ENCODE measurements at regions not wholly inside any gene's neighbourhood (a gene's known extent, or its start where the extent isn't known, plus 50 kb on each side); places are given as distances from the start of the nearest gene placed in this dataset.
"Not testable (repeated sequence)": the region's sequence is repeated elsewhere in the genome, so short reads cannot be mapped to it uniquely, and the experiment has no call there.

- Mint-ChIP-seq H3K9me3 (no peaks in the 10 kb centered on the region), H3K4me3 (no peak overlapping the region), H3K27ac (no peak overlapping the region), H3K4me1 (ENCODE audit: unreplicated experiment) (no peaks in the 10 kb centered on the region), H3K27me3 (no peaks in the 10 kb centered on the region), H3K36me3 (no peaks in the 10 kb centered on the region)
- no peak for DNase-seq (ENCODE audit: extremely low spot score, unreplicated experiment)
- no peak for TF ChIP-seq CTCF (conservative IDR thresholded peaks at IDR 0.05)
Measured at GRCh38 chr3:84666468-84666867, 292.3 kb upstream of the CADM2 start.

GRCh38 chr3:84679211-84679610 lies 279.6 kb upstream of the CADM2 start:
- H3K36me3 Mint-ChIP-seq, result no peaks in the 10 kb centered on the region
- DNase-seq (ENCODE audit: extremely low spot score, unreplicated experiment), result no peak
- H3K9me3 Mint-ChIP-seq, result no peaks in the 10 kb centered on the region
- no peaks in the 10 kb centered on the region for H3K4me1 Mint-ChIP-seq (ENCODE audit: unreplicated experiment)
- no peak overlapping the region for H3K4me3 Mint-ChIP-seq
- H3K27me3 Mint-ChIP-seq, result no peaks in the 10 kb centered on the region
- no peak for TF ChIP-seq CTCF (conservative IDR thresholded peaks at IDR 0.05)
- no peak overlapping the region for H3K27ac Mint-ChIP-seq

GRCh38 chr3:84680700-84681099 lies 278.1 kb upstream of the CADM2 start:
- Mint-ChIP-seq H3K27ac (no peak overlapping the region), H3K4me1 (ENCODE audit: unreplicated experiment) (no peaks in the 10 kb centered on the region), H3K9me3 (no peaks in the 10 kb centered on the region), H3K36me3 (no peaks in the 10 kb centered on the region), H3K27me3 (no peaks in the 10 kb centered on the region), H3K4me3 (no peak overlapping the region)
- no peak for TF ChIP-seq CTCF (conservative IDR thresholded peaks at IDR 0.05)
- DNase-seq (ENCODE audit: extremely low spot score, unreplicated experiment), result no peak

GRCh38 chr3:84683493-84683892 lies 275.3 kb upstream of the CADM2 start:
- Mint-ChIP-seq H3K4me1 (ENCODE audit: unreplicated experiment) (no peaks in the 10 kb centered on the region), H3K27me3 (no peaks in the 10 kb centered on the region), H3K4me3 (no peak overlapping the region), H3K27ac (no peak overlapping the region), H3K9me3 (no peaks in the 10 kb centered on the region), H3K36me3 (no peaks in the 10 kb centered on the region)
- no peak for TF ChIP-seq CTCF (conservative IDR thresholded peaks at IDR 0.05)
- DNase-seq (ENCODE audit: extremely low spot score, unreplicated experiment), result no peak

- Mint-ChIP-seq H3K27ac (no peak overlapping the region), H3K9me3 (no peaks in the 10 kb centered on the region), H3K4me1 (ENCODE audit: unreplicated experiment) (no peaks in the 10 kb centered on the region), H3K4me3 (no peak overlapping the region), H3K36me3 (no peaks in the 10 kb centered on the region), H3K27me3 (no peaks in the 10 kb centered on the region)
- DNase-seq (ENCODE audit: extremely low spot score, unreplicated experiment), result no peak
- TF ChIP-seq CTCF (conservative IDR thresholded peaks at IDR 0.05), result no peak
Measured at GRCh38 chr3:84685467-84685866, 273.3 kb upstream of the CADM2 start.

GRCh38 chr3:84692261-84692660 lies 266.5 kb upstream of the CADM2 start:
- Mint-ChIP-seq H3K27me3 (no peaks in the 10 kb centered on the region), H3K4me3 (no peak overlapping the region), H3K27ac (no peak overlapping the region), H3K4me1 (ENCODE audit: unreplicated experiment) (no peaks in the 10 kb centered on the region), H3K36me3 (no peaks in the 10 kb centered on the region), H3K9me3 (no peaks in the 10 kb centered on the region)
- TF ChIP-seq CTCF (conservative IDR thresholded peaks at IDR 0.05), result no peak
- DNase-seq (ENCODE audit: extremely low spot score, unreplicated experiment), result no peak

GRCh38 chr3:84710288-84710687 lies 248.5 kb upstream of the CADM2 start:
- H3K4me3 Mint-ChIP-seq; H3K27ac Mint-ChIP-seq; DNase-seq (ENCODE audit: extremely low spot score, unreplicated experiment); H3K36me3 Mint-ChIP-seq; H3K9me3 Mint-ChIP-seq; H3K4me1 Mint-ChIP-seq (ENCODE audit: unreplicated experiment); H3K27me3 Mint-ChIP-seq: not testable (repeated sequence)
